NCI-H1436 (cell line): ENCODE measurements at regions not wholly inside any gene's neighbourhood (a gene's known extent, or its start where the extent isn't known, plus 50 kb on each side); places are given as distances from the start of the nearest gene placed in this dataset.

Experiments used
- DNase-seq: peaks from one replicate; lab custom pipeline; 2025; lab: John Stamatoyannopoulos, UW

GRCh38 chr5:109532773-109533364, 123.1 kb upstream of the PJA2 start:
- DNase-seq, result no peak

DNA sequence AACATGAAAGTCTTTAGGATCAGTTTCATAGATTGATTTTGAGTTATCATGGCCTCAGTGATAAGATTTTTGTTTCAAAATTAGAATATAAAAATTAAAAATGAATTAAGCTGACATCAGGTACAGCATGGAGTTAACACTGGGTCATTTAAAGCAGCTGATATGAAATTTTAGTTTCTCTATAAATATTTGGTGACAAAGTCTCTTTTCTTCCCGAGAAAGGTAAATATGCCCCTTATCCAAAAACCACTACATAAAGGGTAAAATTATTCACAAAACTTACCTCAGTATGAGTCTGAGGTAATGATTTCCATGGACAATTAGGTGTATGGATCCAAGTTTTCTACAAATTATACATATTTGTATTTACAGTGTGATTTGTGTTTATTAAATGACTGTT, 121.5 kb upstream of the PJA2 start:
- DNase-seq, result no peak

DNA sequence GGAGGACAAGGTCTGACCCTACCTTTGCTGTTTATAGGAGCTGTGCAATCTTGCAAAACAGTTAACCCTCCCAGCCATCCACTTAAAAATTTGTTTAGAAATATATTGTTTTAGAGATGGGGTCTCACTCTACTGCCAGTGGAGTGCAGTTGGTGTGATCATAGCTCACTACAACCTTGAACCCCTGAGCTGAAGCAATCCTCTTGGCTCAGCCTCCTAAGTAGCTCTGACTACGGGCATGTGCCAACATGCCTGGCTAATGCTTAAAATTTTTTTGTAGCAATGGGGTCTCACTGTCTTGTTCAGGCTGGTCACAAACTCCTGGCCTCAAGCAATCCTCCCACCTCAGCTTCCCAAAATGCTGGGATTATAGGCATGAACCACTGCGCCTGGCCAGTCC, 120.2 kb upstream of the PJA2 start:
- no peak for DNase-seq

- no peak for DNase-seq
These were observed 119.7 kb upstream of the PJA2 start for GRCh38 chr5:109529520-109529919.

- DNase-seq, result no peak
These were observed 114.8 kb upstream of the PJA2 start for GRCh38 chr5:109524555-109524954.

DNA sequence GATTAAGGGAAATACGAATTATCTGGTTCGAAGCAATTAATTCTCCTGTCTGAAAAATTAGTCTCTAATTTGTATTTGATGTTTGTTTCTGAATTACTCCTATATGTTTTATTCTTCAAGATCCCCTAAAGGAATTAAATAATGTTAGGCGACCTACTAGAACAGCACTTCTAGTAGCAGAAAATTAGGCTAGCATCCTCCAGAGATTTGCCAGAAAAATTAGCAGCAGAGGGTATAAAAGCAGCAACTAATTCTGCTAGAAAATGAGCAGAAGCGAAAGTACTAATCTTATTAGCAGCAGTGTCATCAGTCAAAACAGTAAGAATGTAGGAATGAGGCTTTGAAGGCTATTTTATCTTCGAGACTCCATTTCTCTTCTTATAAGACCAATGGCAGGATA, 114.3 kb upstream of the PJA2 start:
- DNase-seq, result no peak

DNA sequence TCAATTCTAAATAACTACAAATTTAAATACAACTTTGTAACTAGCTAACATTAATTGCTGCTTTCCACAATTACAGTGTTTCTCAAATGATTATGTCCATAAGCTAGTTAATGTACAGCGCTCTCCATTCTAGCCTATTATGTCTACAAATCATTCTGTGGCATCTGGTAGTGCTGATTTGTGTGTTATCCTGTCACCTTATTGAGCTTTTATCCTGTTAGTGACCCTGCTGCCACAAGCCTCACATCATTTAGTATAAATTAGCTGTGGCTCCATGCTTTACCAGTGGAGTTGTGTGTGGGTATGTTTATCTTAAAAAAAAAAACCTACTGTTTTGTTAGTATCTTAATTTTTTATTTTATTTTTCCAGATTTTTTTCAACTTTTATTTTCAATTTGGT, 112.6 kb upstream of the PJA2 start:
- DNase-seq, result no peak

DNA sequence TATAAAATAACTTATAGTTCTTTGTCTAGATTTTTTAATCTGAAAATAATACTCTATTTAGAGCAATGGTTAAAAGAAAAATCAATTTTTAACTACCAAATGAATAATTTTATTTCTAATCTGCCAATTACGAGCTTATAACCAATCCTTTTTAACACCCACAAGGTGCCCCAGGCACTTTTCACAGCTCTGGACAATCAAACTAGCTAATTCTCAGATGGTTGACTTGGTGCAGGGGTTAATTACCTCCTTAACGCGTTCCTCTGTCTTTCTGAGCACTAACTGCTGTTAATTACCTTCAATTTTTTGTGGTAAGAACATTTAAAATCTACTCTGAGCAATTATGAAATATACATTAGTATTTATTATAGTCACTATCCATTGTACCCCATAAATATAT, 109.6 kb upstream of the PJA2 start:
- no peak for DNase-seq

DNA sequence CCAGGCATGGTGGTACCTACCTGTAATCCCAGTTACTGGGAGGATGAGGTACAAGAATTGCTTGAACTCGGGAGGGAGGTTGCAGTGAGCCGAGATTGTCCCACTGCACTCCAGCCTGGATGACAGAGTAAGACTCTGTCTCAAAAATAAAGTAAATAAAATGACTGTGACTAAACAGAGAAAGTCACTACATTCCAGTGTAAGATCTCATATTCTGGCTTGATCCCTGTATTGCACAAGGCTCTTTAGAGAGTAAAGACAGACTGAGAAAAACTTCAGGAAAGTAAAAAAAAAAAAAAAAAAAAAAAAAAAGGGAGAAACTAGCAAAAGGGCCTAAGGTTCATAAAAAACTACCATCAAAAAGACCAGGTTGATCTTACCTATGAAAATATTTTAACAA, 106.6 kb upstream of the PJA2 start:
- no peak for DNase-seq

GRCh38 chr5:109511980-109512734, 102.4 kb upstream of the PJA2 start:
- no peak for DNase-seq

DNA sequence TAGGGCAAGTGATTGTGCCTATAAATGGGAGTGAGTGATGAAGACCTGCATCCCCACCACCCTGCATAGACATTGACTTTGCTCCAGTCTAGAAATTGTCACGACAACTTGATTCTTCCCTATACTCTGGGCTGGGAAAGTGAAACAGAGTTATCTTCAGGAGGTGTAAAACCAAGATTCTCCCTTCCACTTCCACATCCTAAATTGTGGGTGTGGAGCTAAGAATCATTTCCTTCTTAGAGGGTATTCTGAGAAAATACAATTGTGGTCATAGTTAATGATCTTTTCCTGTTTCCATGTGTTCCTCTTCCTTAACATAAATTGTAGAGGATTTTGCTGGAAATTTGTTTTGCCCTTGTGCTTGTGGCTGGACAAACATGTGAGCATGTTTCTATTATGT, 96.8 kb upstream of the PJA2 start:
- no peak for DNase-seq

DNA sequence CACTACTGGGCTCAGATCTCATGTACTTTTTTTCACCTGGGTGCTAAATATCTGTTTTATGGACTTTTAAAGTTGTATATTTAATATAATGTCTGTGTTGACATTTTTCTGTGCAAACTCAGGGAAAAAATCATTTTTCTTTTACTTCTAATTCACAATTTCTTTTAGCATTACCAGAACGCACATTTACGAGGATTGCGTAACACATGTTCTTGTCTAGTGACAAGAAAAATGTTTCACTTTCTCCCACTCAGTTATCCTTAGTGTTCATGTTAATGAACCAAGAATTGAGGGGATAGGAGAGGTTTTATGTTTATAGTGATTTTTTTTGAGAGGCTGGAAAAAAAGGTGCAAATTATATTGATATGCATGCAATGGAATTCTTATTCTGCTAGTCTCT, 86.3 kb upstream of the PJA2 start:
- no peak for DNase-seq

- no peak for DNase-seq
These were observed 78.1 kb upstream of the PJA2 start for GRCh38 chr5:109487753-109488420.

GRCh38 chr5:109486200-109486804, 76.5 kb upstream of the PJA2 start:
- DNase-seq, result no peak

DNA sequence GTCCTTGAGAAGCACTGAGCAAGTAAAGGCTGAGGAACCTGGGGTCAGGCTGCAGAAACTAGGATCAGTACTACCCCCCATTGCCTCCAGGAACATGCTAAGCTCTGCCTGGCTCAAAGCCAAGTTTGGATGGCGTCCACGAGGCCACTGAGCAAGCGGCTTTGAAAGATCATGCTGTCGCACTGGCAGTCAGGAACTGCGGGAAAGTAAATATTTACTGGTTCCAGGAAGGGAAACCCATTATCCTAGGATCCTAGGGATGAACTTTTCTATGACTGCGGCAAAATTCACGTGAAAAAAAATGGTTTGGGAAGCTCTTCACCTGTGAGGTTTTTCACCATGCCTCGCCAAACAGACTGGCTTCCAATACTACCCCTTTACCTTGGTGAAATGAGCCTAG, 75.3 kb upstream of the PJA2 start:
- DNase-seq, result peak; percentile 18

GRCh38 chr5:109484597-109484996, 74.8 kb upstream of the PJA2 start:
- DNase-seq, result no peak

GRCh38 chr5:109483395-109483971, 73.7 kb upstream of the PJA2 start:
- DNase-seq, result no peak

DNA sequence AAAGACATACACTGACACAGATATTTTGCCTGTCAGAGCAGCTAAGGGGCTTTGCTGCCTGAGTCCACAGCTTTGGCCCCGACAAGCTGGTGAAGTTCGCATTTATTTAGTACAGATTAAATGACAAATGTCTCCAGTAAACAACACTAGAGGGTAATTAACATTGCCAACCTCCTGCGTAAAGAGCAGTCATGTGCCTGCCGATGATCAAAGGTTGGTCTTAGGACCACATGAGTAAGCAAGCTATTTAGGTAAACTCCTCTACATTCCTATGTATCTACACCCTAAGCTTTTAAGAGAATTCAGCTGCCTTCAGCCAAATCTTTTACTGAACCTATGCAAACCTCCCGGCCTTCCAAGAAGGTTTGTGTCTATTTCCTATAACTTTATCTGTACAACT, 73.0 kb upstream of the PJA2 start:
- no peak for DNase-seq

GRCh38 chr5:109479260-109479860, 69.6 kb upstream of the PJA2 start:
- no peak for DNase-seq

- DNase-seq, result no peak
These were observed 69.1 kb upstream of the PJA2 start for GRCh38 chr5:109478830-109479229.

GRCh38 chr5:109476292-109476691, 66.5 kb upstream of the PJA2 start:
- DNase-seq, result no peak
